ENCODE measurements at regions not wholly inside any gene's neighbourhood (a gene's known extent, or its start where the extent isn't known, plus 50 kb on each side); places are given as distances from the start of the nearest gene placed in this dataset.

DNA sequence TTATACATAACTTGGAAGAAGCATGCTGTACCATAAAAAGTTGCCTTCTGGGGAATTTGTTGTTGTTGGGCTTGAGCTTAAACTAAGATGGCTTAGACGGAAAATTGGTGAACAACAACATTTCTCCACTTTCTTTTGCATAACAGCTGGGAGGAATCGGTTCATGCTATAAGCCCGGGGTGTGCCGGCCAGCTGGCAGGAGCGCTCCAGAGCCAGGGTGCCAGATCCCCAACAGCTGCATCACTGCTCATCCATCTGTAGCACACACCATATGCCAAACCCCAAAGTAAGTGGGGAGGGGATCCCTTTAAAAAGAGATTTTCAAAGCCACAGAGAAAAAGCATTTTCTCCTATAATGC, 419.5 kb upstream of the ARGLU1 start:
- no peak for DNase-seq

DNA sequence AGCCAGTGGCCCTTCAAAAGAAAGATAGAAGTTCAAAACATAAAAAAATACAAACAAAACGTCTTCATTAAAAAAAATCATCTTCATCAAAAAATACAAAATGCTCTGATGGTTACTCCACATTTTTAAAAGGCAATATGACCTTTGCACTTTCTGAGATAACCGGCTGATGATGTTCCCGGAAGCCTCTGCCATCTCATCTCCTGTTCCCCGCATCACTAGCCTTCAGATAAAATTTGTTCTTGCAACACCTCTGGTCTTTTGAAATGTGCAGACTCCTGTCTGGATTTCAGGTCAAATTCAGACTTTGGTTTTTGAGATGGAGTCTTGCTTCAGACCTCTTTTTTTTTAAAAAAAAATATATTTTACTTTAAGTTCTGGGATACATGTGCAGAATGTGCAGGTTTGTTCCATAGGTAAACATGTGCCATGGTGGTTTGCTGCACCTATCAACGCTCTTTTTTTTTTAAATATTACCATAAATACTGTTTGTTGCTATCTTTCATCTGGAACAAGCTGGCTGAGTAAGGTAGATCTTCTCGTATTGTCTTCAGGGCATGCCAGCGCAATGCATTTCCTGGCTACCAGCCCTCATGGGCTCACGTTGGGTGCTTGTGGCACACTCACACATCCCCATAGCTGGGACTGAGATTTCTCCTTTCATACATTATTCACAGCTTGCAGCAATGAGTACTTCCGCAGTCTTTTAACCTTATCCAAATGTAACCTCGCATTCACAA, 418.9 kb upstream of the ARGLU1 start:
- DNase-seq, result no peak

DNA sequence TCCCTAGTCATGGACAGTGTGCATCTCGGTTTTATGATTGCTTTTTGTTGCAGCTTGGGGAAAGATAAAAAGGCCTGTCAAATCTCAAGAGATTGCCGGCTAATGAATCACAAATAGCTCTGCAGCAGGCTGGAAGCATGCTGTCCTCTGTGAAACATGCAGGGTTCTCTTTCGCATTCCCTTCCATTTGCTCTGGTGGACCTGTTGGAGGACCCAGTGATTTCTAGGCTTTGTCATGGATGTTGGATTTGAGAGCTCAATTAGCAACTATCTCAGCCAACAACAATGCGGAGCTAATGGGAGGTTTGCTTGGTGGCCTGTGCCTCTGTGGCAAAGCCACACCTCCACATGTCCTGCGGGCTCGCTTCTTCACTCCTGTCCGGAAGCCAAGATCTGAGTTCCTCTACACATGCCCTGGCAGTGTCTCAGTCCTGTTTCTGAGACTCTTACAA, 418.1 kb upstream of the ARGLU1 start:
- no peak for DNase-seq

DNA sequence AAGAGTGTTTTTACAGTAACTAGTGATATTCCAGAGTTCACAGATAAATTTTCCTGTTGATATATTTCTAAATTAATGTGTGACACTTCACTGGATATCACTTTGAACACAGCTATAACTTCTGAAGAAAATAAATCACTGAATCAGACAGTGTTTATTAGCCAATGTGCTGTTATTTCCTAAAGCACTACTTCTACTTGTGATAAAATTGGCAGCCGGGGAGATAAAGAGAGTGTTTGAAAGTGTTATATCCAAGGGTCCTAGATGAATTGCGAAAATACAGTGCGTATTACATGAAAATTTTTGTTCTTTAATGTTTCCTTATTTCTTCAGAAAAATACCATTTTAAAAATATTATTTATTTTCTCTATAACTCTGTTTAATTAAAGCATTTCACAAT, 417.5 kb upstream of the ARGLU1 start:
- DNase-seq, result no peak

DNA sequence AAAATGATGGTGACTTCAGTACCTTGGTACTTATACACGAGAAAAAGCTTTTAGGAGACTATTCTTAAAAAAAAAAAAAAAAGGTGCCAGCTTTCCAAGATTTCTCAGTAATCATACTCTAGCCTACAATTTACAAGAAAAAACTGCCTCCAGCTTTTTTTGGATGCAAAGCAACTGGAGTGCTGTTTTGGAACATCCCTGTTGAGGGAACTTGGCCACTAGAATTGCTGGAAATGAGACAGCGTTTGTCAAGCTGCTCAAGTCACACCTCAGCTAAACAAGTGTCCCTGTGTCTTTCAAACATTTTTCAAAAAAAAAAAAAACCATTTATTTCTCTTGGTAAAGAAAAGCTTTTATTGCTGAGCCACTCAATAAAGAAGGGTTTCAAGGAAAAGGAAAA, 413.1 kb upstream of the ARGLU1 start:
- no peak for DNase-seq

DNA sequence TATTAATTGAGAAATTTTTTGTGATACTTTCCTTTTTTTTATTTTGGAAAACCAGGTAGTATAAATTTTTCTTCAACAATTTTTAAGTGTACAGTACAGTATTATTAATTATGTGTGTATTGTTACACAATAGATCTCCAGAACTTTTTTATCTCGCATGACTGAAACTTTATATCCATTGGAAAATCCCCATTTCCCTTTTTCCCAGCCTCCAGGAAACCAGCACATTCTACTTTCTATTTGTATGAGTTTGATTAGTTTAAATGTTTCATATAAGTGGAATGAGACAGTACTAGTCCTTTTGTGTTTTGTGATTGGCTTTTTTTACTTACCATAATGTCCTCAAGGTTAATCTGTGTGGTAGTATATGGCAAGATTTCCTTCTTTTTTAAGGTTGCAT, 399.5 kb upstream of the ARGLU1 start:
- no peak for DNase-seq

DNA sequence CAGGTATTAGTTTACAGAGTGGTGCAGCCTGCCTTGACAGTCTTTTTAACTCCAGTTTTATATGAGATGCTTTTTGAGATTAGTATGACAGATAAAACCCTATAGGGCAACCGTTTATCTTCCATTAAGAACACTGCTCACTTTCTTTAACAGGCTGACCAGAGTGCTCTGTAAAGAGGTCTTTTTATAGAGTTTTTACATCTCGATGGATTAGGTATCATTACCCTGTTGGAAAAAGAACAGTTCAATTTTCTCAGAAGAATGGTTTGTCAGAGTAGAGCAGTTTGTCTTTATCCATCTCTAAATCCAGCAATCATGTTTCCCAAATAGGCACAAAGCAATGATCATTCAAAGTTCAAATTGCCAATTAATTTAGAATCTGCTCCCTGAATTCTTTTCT, 395.2 kb upstream of the ARGLU1 start:
- DNase-seq, result no peak

DNA sequence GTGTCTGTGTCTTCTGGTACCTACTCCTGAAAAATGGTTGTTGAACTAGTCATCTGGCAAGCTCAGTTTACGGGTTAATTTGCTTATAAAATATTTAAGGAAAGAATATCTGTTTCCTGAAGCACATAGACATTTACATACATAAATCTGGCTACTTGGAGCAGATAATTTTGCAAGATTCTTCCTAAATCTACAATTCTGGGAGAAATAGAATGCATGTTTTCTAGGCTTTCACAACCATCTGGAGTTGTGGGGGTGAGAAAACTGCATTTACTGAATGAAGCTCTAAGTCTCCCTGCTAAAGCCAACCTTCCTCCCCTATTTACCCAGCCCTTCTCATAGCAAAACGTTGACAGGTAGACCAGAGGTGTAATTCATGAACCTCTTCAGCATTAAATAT, 393.7 kb upstream of the ARGLU1 start:
- no peak for DNase-seq

DNA sequence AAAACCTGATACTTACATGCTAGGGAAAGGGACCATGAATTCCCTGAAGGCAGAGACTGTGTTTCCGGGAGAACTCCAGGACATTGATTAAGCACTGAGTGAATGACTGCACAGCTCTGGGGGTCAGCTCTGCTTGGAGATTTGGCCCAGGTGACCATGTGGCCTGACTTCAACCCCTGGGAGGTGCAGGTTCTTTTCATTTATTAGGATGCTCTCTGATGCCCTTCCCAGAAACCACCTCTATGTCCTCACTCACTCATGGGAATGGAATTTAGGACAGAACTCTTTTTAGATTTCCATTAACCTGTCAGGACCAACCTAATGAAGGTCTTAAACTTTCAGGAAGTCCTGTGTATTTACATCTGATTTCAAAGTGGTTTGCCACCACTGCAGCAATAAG, 393.3 kb upstream of the ARGLU1 start:
- DNase-seq, result no peak

DNA sequence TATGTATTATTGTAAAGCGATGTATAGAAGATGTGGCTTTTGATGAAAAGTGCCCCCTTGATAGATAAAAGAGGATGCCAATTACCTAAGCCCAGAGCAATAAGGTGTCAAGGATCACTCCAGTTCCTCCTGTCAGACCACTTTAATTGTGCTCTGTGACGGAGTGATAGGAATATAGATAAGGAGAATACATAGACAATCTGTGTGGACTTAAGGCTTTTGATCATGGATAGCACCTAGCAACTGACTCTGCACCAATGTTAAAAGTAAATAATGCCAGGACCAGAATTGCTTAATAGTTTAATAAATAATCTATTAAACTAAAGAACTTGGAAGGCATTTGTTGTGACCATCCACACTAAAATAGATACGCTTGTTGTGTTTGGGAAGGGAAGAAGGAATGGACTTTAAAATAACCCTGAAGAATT, 390.7 kb upstream of the ARGLU1 start:
- DNase-seq, result no peak

DNA sequence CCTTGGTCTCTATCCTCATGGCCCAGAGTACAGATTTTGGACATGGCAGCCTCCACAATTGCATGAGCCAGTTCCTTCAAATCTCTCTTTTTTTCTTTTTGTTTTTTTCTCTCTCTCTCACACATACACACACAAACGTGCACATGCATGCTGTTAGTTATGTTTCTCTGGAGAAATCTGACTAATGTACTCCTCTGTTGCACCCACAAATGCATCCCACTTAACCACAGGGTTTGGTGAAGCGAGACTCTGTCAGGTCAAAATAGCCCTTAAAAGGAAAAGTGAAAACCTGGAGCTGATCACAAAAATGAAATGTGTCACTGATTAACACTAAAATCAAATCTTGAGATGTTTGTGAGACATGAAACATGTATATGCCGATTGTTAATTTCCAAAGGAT, 374.6 kb upstream of the ARGLU1 start:
- no peak for DNase-seq

DNA sequence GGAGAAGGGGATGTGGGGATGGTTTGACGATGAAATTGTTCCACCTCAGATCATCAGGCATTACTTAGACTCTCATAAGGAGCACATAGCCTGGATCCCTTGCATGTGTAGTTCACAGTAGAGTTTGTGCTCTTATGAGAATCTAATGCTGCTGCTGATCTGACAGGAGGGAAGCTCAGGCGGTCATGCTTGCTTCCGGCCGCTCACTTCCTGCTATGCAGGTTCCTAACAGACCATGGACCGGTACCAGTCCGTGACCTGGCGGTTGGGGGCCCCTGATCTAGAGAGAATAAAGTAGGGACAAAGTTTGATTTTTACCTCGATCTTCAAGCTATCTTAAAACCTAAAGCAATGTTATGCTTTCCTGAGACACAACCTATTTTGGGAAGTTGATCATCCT, 373.8 kb upstream of the ARGLU1 start:
- no peak for DNase-seq

DNA sequence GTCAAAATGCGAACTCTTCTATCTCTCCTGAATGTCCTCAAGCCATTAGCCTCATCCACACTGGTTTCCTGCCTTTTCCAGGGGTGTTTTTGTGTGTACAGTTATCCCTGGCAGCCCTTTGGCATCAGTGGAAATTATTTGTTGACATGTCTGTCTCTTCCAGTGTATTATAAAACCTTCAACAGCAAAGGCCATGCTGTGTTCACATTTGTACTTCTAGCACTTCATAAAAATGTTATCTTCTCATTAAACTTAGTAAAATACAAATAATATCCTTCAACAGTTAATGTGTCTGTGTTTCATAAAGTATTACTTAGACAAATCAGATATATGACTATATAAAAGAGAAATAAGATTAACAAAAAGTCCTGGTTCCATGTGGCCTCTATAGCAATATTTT, 359.5 kb upstream of the ARGLU1 start:
- no peak for DNase-seq

DNA sequence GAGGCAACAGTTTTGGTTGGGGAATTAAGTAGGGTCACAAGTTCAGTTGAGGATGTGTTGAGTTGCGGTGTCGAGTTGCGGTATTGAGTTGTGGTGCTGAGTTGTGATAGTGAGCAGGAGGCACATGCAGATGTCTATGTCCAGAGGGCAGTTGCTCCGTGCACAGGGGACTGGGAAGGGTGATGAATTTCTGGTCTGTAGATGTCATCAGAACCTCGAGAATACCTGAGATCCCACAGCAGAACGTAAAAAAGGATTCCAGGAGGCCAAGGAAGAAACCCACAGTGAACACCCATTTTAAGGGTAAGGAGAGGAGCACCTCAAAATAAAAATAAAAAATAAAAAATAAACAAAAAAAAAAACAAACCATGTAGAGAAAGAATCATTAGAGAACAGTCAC, 354.4 kb upstream of the ARGLU1 start:
- no peak for DNase-seq

DNA sequence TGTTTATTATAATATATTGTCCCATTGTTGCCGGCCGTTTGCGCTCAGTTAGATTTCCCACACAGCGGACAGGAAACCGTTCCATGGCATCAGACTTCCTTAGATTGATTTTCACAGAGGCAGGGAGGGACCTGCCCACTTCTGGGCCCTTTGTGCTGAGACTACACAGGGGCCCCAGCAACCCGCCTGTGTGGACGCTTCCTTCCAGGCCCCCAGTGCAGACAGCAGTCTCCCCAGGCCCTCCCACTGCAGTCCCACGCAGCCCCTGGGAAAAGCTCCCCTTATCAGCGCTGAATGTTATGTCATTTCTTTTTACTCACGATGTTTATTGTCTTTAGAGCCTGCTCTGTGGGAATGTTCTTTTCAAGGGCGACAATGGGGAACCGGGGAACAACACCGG, 351.7 kb upstream of the ARGLU1 start:
- DNase-seq, result no peak

DNA sequence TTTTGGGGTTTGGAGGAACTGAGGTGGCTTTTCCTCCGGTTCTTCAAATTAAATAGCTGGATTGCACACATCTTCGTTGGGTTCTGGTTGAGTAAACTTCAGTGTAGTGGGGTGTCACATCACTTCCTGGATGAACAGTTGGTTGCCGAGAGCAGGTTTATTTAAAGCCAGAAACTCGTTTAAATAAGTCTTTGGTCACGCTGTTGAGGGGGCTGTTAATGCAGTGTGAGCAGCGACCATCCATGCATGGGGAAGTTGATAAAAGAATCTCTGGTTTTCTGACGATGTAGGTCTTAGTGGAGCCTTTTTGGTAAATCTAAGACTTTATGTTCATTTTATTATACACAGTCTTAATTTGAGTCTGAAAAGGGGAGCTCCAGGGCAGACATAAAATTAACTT, 351.2 kb upstream of the ARGLU1 start:
- no peak for DNase-seq

DNA sequence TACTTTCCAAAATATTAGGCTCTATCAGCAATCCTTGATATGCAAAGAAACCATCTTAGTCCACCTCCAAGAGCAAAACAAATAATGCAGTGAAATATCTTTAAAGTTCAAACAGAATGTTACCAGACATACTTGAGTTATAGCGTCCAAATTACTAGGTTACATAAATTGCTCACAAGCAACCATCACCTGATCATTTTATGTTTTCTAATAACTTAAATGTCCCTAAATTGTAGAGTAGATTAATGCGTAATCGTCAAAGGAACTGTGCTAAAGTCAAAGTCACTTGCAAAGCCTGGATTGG, 350.6 kb upstream of the ARGLU1 start:
- DNase-seq, result no peak

DNA sequence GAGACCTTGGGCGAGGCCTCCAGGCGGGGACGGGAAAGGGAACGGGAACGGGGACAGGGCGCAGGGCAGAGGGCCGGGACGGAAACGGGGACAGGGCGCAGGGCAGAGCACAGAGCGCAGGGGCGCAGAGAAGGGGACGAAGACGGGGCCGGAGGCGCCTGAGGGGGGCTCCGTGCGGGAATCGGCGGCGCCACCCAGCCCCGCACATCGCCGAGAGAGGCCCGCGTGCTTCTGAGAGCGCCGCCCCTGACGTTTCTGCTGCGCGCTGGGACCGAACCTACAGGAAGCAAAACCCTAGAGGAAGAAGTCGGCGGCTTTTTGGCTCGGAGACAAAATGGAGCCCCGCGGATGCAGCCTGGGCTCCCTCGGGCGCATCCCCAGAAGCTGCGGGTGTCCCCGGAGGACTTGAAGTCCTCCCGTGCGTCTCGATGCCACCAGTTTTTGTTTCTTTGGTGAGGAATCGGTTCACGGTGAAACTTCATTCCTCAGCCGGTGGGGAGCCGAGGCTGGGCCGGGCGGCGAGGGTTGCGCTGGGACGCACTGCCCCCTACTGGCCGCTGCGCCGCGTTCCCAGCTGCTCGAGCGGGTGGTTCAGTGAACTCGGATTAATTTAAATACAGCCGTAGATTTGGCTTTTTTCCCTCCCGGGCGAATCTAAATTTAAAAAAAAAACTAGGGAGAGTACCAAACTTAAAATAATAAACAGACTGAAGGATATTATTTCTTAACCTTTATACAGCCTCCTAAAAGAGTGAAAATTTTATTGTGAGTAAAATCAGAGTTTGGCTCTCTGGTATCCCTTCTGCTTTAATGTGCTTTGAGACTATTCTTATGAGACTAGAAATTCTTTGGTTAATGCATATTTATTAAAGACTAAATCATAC, 350.0 kb upstream of the ARGLU1 start:
- DNase-seq, result peak; percentile 41 to 68

DNA sequence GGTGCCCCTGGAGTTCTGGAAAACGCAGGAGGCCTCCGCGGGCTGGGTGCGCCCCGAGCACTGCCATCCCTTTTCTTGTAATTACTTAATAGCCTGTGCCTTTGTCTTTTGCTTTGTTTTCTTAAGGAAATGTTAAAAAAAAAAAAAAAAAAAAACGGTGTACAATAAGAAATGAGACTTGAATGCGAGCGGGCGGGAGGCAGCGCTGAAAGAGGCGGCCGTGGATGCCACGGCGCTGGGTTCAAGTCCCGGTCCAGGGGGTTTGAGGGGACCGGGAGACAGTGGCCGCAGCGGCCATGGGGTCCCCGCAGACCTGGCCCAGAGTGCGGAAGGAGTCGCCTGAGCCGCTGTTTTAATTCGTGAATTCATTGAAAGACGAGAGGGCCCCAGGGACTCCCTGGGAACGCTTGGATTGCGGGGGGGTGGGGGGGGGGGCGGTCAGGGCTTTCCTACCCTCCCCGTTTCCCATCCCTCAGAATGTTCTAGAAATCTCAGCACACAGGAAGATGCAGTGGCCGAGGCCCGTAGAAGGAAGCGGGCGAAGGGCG, 349.2 kb upstream of the ARGLU1 start:
- DNase-seq, result no peak

DNA sequence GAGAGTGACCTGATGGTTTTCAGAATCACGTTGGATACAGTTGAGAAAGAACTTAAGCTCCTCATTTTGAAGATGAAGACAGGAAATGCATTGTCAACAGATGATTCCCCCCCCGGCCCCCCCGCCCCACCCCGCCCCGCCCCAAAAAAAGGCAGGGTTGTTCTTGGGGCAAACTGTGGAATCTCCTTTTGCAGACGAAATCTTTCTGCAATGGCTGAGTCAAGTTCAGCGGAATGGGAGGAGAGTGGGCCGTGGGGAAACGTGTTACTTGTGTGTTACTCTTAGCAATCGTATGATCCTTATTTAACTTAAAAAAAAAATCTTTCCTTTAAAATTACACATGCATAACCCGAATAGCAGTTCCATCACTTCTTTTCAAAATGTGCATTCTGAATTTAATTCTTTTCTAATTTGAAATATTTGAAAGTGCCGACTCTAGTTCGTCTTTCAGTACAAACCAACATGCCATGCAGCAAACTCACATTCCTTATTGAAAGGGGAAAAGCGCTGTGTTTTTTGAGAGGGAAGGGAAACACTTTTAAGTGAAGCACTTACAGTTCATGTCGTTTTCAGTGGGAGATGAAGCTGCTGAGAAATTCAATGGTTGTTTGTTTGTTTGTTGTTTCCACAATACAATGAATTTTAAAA, 348.5 kb upstream of the ARGLU1 start:
- no peak for DNase-seq

DNA sequence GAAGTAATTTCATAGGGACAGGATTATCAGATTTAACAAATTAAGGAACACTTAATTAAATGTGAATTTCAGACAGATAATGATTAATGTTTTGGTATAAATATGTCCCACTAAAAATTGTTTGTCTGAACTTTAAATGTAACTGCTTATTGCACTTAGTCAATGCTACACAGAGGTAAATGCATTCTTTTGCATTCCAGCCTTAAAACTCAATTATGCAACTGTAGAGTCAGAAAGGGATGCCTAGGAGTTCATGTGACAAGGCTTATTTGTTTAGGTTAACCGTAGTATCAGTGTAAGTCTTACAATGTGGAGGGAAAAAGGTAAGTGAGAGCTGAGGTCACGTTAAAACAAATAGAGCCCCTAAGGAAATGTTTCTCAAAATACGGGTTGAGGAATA, 347.2 kb upstream of the ARGLU1 start:
- DNase-seq, result no peak

DNA sequence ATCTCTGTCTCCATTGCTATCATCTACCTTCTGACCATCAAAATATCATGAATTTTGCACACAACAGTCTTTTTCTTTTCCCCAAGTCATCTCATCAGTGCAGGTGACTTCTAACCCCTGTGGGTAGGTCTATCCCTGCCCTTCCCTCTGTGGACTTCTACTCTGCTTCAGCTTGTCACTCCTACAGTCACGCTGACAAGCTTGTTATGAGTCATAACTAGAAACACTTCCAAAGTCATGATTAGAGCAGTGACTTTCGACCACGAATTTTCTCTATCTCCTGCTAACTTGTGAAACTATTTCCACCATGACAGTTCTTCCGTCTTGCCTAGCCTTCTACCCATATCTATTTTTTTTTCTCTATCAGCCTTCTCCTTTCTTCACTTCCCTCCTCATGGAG, 343.7 kb upstream of the ARGLU1 start:
- DNase-seq, result no peak

DNA sequence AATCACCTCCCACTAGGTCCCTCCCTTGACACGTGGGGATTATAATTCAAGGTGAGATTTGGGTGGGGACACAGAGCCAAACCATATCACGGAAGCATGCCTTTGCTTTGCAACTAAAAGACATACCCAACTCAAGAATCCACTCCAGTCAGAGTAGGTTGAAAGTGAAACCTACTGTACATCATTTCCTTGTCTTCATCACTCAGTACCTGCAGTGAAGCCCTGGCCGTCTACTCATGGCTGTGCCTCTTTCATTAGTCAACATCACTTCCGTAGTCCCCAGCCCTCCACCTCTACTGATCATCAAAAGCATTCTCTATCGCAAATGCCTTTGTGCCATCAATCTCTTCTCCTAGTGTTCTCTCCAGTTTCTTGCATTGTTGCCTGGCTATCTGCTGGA, 343.1 kb upstream of the ARGLU1 start:
- DNase-seq, result no peak

DNA sequence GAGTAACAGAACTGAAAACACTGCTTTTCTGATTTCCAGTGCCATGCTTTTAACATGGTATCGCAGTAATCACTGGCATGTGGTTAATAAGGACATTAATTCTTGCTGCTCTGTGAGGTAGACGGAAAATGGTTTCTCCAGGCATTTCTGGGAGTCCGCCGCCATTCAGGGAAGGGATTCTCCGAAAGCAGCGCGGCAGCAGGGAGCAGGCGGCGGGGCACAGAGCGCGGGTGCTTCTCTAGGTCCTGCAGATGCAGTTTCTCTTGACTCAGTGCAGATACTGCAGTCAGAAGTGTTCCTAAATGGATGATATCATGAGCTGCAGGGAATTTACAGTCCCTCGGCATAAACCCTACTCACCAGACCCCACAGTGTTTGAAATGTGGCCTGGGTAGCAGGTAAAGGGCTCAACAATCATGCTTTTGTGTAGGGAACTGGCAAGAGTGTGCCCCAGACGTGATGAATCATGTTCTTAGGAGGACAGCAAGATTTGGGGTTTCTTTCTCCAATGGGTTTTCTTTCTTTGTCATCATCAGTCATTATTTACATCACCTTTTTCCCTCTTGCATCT, 338.6 kb upstream of the ARGLU1 start:
- DNase-seq, result no peak
